AG09309 (cell line): ENCODE measurements at regions not wholly inside any gene's neighbourhood (a gene's known extent, or its start where the extent isn't known, plus 50 kb on each side); places are given as distances from the start of the nearest gene placed in this dataset.

Experiments
- DNase-seq: peaks from one replicate; pipeline ENCODE4 v3.0.0-alpha.2; 2010; ENCODE audit warnings: low read depth
- H3K4me3 ChIP-seq: 2 replicates; pipeline ENCODE4 v1.5.1; 2011; ENCODE audit warnings: mild to moderate bottlenecking, low read depth, low read length, moderate library complexity; ENCODE audit not compliant: control insufficient read depth
- CTCF ChIP-seq: IDR thresholded peaks from 2 replicates; pipeline ENCODE4 v1.5.1; 2011; ENCODE audit warnings: mild to moderate bottlenecking, low read depth, low read length, inconsistent platforms; ENCODE audit not compliant: insufficient read depth, control insufficient read depth; ENCODE audit errors: missing control alignments

GRCh38 chr3:83096-83495 is 113.5 kb upstream of the CHL1 start:
- H3K4me3 ChIP-seq = no peak overlapping the region
- no peak for TF ChIP-seq CTCF
- no peak for DNase-seq

DNA sequence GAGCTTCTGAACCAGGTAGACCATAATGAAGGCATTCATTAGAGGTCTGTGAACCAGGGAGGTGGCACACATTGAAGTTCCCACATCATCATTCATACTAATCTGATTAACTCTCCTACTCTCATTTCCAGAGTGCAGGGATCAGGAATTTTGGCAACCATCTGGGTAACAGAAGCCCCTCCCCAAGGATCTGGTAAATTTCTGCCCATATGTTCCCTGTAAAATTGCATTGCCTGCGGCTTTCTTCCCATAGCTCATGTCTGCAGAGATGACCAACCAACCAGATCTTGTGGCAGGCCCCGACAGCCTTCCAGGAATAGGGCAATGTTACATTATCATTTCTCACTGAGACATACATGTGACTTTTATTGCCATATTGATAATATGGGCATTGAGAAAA is 111.4 kb upstream of the CHL1 start:
- no peak for DNase-seq
- TF ChIP-seq CTCF = no peak
- H3K4me3 ChIP-seq = no peak overlapping the region

GRCh38 chr3:88267-88666 is 108.3 kb upstream of the CHL1 start:
- no peak overlapping the region for H3K4me3 ChIP-seq
- DNase-seq = no peak
- no peak for TF ChIP-seq CTCF

DNA sequence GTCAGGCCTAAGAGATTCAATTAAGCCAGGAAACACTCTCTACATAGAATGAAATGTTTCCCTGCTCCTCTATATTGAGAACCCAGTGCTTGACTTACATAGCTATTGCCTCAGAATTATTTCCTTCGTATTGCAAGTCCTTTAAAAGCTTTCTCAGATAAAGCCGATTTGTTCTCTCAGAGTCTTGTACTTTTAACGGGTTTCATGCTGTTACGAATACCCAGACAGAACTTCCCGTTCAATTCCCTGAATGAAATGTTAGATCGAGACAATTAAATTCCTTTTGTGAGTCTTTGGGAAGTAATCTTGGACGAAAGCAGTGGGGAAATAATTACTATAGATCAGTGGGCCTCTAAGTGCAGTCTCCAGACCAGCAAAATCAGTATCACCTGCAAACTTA is 102.8 kb upstream of the CHL1 start:
- no peak overlapping the region for H3K4me3 ChIP-seq
- no peak for DNase-seq
- TF ChIP-seq CTCF = no peak

- no peak for TF ChIP-seq CTCF
- no peak for DNase-seq
- no peak overlapping the region for H3K4me3 ChIP-seq
These were observed 100.3 kb upstream of the CHL1 start for GRCh38 chr3:96259-96658.

- no peak for TF ChIP-seq CTCF
- no peak overlapping the region for H3K4me3 ChIP-seq
- DNase-seq = no peak
These were observed 98.9 kb upstream of the CHL1 start for GRCh38 chr3:97417-98258.
